ENCODE measurements at regions not wholly inside any gene's neighbourhood (a gene's known extent, or its start where the extent isn't known, plus 50 kb on each side); places are given as distances from the start of the nearest gene placed in this dataset.

- no peak overlapping the region for H3K27ac ChIP-seq (ENCODE audit: low read depth in 2 of 2, low read length in 1 of 2)
- no peaks in the 10 kb centered on the region for H3K4me1 ChIP-seq (ENCODE audit: control insufficient read depth in 1 of 2, insufficient read depth in 2 of 2, low read depth in 1 of 2, low read length in 1 of 2)
- no peaks in the 10 kb centered on the region for H4K20me1 ChIP-seq (ENCODE audit: insufficient read depth)
- no peaks in the 10 kb centered on the region for H3K27me3 ChIP-seq (ENCODE audit: insufficient read depth)
- H3K4me3 ChIP-seq (ENCODE audit: low read depth in 2 of 2, low read length in 1 of 2), result no peak overlapping the region
- H3K4me2 ChIP-seq, result no peak overlapping the region
- DNase-seq, result no peak
- H3K36me3 ChIP-seq (replicated peaks in 1 of 2; ENCODE audit: control insufficient read depth in 1 of 2, insufficient read depth in 2 of 2, low read length in 1 of 2), result no peaks in the 10 kb centered on the region
- no peaks in the 10 kb centered on the region for H3F3A ChIP-seq (replicated peaks; ENCODE audit: insufficient read depth)
- H3K79me2 ChIP-seq (ENCODE audit: insufficient read depth), result no peaks in the 10 kb centered on the region
- no peaks in the 10 kb centered on the region for H3K9me3 ChIP-seq
- TF ChIP-seq ZBTB33 (IDR thresholded peaks at IDR 0.05; ENCODE audit: borderline replicate concordance, low read depth), result no peak
- no peak for TF ChIP-seq NFIC (IDR thresholded peaks at IDR 0.05; ENCODE audit: borderline replicate concordance)
- TF ChIP-seq CTCF (IDR thresholded peaks at IDR 0.05), result no peak
- TF ChIP-seq TCF12 (IDR thresholded peaks at IDR 0.05), result no peak
- no peak for TF ChIP-seq RXRA (IDR thresholded peaks at IDR 0.05; ENCODE audit: borderline replicate concordance, low read depth)
- TF ChIP-seq PBX3 (IDR thresholded peaks at IDR 0.05), result no peak
- TF ChIP-seq ELF1 (IDR thresholded peaks at IDR 0.05), result no peak
- no peak for TF ChIP-seq MEF2A (IDR thresholded peaks at IDR 0.05; ENCODE audit: borderline replicate concordance, low read depth)
- no peak for TF ChIP-seq RAD21 (IDR thresholded peaks at IDR 0.05; ENCODE audit: low read length)
- TF ChIP-seq FOXJ3 (CRISPR knock-in tag; IDR thresholded peaks at IDR 0.05), result no peak
- no peak for TF ChIP-seq RCOR1 (IDR thresholded peaks at IDR 0.05; ENCODE audit: low read length)
- TF ChIP-seq SMC3 (IDR thresholded peaks at IDR 0.05; ENCODE audit: low read depth, low read length), result no peak
- no peak for TF ChIP-seq GATA2 (CRISPR knock-in tag; IDR thresholded peaks at IDR 0.05)
- TF ChIP-seq USF1 (IDR thresholded peaks at IDR 0.05; ENCODE audit: borderline replicate concordance, low read depth), result no peak
- TF ChIP-seq POLR2AphosphoS5 (IDR thresholded peaks at IDR 0.05; ENCODE audit: low read depth, low read length), result no peak
- no peak for TF ChIP-seq TEAD4 (IDR thresholded peaks at IDR 0.05; ENCODE audit: borderline replicate concordance, insufficient read depth)
- 67% methylated on average over 9 of the region's 9 CpGs for WGBS (ENCODE audit: low lambda C conversion rate)
- H3K9ac ChIP-seq, result no peak overlapping the region
- no peak overlapping the region for H2AFZ ChIP-seq (ENCODE audit: low read depth)
- H3K9me2 ChIP-seq, result no peaks in the 10 kb centered on the region
- POLR2A ChIA-PET, result no interaction called here
- CTCF ChIA-PET, result interaction anchor here (1.1 to 1.8 kb wide), 4 partner anchors 16 to 24 kb away, joined by 4 to 12 read pairs (median 6); no protein-coding TSS in a partner anchor
Observed at GRCh38 chr10:118851062-118852035, 96.6 kb upstream of the CACUL1 start.
